Activated T-cell treated with anti-CD3 and anti-CD28 coated beads, Interleukin-2, amount 50 U/mL, for 72 hours (primary cell): ENCODE measurements at regions not wholly inside any gene's neighbourhood (a gene's known extent, or its start where the extent isn't known, plus 50 kb on each side); places are given as distances from the start of the nearest gene placed in this dataset.

Experiments
- ATAC-seq, 2 donors: fragments of 150-1000 bp; cut with Tn5 transposase; replicated peaks in 1 of 2; 2 replicates each; pipeline ENCODE4 v1.10.0; 2021; ENCODE audit warnings: moderate library complexity in 2 of 2, mild to moderate bottlenecking in 1 of 2
- DNase-seq, 2 donors: peaks; one replicate each; pipeline ENCODE4 v3.0.0; 2021 to 2022; ENCODE audit warnings: mixed read lengths in 1 of 2
- H3K27ac Mint-ChIP-seq: one replicate; pipeline ENCODE4 v1.8.0; 2022; ENCODE audit warnings: mild to moderate bottlenecking, moderate library complexity, mixed read lengths
- H3K27me3 Mint-ChIP-seq: one replicate; pipeline ENCODE4 v1.8.0; 2022; ENCODE audit warnings: low read depth, mixed read lengths
- H3K36me3 Mint-ChIP-seq, 2 donors: one replicate each; pipeline ENCODE4 v1.8.0; 2022; ENCODE audit warnings: mixed read lengths in 2 of 2, mild to moderate bottlenecking in 1 of 2; ENCODE audit not compliant: insufficient read depth in 2 of 2
- H3K4me1 Mint-ChIP-seq: one replicate; pipeline ENCODE4 v1.8.0; 2022; ENCODE audit warnings: low read depth, mixed read lengths
- H3K4me3 Mint-ChIP-seq, 2 donors: one replicate each; pipeline ENCODE4 v1.8.0; 2022; ENCODE audit warnings: mild to moderate bottlenecking in 2 of 2, mixed read lengths in 2 of 2, moderate library complexity in 2 of 2
- H3K9me3 Mint-ChIP-seq, 2 donors: one replicate each; pipeline ENCODE4 v1.8.0; 2022; ENCODE audit warnings: mixed read lengths in 2 of 2

DNA sequence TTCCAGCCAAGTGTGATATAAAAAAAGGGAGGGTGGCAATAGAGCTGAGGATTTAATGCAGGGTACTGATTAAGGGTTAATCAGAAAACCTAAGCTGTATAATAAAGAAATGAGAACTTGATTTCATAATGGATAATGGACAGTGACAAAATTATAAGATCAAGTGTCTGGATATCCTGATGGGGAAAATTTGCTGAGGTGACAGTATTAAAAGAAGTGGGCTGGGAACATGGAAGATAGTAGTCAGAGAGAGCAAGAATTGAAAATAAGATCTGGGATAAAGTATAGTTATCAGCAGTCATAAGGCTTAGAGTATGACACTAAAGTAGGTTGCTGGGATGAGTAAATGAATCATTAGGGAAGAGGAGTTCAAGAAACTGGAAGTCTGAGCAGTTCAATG lies 627.3 kb upstream of the RGS18 start:
- no peak for DNase-seq
- no peaks in the 10 kb centered on the region for H3K27me3 Mint-ChIP-seq
- peaks cover 11 to 12% of the 10 kb centered on the region in 2 donors for H3K9me3 Mint-ChIP-seq
- no peaks in the 10 kb centered on the region for H3K4me1 Mint-ChIP-seq
- no peak overlapping the region for H3K4me3 Mint-ChIP-seq
- no peak overlapping the region for H3K27ac Mint-ChIP-seq
- no peak for ATAC-seq
- peaks cover 0 to 2% of the 10 kb centered on the region in 2 donors for H3K36me3 Mint-ChIP-seq

DNA sequence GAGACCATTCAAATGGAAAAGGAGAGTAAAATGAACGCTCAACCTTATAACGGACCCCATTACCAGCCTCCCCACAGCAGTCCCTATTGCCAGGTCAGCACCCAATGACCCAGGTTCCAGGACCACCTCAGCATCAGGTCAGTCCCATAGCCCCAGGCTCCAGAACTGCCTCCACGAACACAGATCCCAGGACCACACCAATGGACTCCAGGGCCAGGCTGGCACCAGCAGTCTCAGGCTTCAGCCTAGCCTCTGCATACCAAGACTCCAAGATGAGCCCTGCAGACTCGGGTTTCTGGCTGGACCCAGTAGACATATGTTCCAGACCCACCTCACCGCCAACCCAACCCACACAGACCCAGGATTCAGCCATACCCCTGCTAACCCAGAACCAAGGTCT lies 625.0 kb upstream of the RGS18 start:
- Mint-ChIP-seq H3K27ac (no peak overlapping the region), H3K36me3 (no peaks in the 10 kb centered on the region), H3K4me3 (no peak overlapping the region), H3K27me3 (no peaks in the 10 kb centered on the region), H3K9me3 (peaks cover 10 to 14% of the 10 kb centered on the region in 2 donors), H3K4me1 (no peaks in the 10 kb centered on the region)
- ATAC-seq: no peak
- no peak for DNase-seq

DNA sequence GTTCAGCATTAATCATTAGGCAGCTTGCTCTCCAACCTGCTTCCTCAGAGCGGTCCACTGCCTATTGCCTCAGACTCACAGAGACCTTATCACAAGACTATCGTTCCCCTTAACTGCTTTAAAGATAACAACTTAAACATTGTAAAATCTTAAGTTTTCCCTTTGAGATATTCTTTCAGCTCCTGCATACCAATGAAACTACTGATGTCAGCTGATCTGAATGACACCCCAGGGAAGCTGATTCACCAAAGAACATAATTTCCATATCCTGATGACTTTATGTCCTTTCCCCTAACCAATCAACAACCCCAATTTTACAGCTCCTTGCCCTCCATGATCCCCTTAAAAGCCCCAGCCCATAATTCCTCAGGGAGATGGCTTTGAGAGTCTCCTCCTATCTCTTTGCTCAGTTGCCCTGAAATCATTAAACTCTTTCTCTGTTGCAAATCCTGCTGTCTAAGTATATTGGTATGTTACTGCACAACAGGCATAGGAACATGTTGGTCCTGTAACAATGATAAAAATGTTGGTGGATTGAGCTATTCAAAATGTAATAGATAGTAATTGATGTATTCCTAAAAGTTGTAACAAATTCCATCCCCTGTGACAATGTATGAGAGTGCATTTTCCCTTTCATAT lies 621.4 kb upstream of the RGS18 start:
- Mint-ChIP-seq H3K27me3 (no peaks in the 10 kb centered on the region), H3K27ac (no peak overlapping the region), H3K9me3 (peaks cover 6 to 10% of the 10 kb centered on the region in 2 donors), H3K36me3 (no peaks in the 10 kb centered on the region), H3K4me3 (no peak overlapping the region), H3K4me1 (no peaks in the 10 kb centered on the region)
- ATAC-seq: no peak
- no peak for DNase-seq

DNA sequence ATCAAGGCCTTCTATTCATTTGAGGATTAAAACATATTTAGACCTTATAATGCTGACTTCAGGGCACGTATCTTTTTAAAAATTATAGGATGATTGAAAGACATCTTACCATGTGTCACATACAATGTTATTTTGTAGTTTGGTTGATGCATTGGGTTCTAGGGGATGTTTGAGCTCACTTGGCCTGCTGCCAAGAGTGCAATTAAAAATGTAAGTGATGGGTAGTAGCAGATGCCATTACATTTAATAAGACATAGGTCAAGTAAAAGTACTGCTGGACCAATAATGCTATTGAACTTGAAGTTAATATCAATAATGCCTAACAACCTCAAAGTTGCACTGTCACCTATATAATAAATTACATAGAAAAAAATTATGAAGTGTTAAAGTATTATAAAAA lies 616.5 kb upstream of the RGS18 start:
- no peak overlapping the region for H3K4me3 Mint-ChIP-seq
- no peaks in the 10 kb centered on the region for H3K4me1 Mint-ChIP-seq
- peaks cover 5 to 10% of the 10 kb centered on the region in 2 donors for H3K9me3 Mint-ChIP-seq
- DNase-seq: no peak
- no peaks in the 10 kb centered on the region for H3K36me3 Mint-ChIP-seq
- no peaks in the 10 kb centered on the region for H3K27me3 Mint-ChIP-seq
- H3K27ac Mint-ChIP-seq: no peak overlapping the region
- no peak for ATAC-seq

DNA sequence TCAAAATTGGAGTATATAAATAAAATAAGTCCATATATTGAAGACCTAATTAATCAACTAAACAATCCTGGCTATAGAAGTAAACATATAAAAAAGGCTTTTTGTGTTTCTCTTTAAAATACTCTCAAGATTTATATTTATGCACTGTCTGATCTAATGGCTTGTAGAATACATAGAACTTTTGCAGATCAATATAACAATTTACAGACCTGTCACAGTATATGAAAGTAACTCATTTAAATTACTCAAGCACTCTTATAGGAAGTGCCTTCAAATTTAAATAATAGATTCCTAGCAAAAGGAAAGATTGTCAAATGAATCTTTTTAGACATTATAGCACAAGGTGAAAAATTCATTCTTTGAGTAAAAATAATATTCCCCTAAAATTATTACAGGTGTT lies 615.8 kb upstream of the RGS18 start:
- Mint-ChIP-seq H3K4me3 (no peak overlapping the region), H3K27ac (no peak overlapping the region), H3K36me3 (no peaks in the 10 kb centered on the region), H3K9me3 (peaks cover 2 to 6% of the 10 kb centered on the region in 2 donors), H3K27me3 (no peaks in the 10 kb centered on the region), H3K4me1 (no peaks in the 10 kb centered on the region)
- DNase-seq: no peak
- no peak for ATAC-seq

DNA sequence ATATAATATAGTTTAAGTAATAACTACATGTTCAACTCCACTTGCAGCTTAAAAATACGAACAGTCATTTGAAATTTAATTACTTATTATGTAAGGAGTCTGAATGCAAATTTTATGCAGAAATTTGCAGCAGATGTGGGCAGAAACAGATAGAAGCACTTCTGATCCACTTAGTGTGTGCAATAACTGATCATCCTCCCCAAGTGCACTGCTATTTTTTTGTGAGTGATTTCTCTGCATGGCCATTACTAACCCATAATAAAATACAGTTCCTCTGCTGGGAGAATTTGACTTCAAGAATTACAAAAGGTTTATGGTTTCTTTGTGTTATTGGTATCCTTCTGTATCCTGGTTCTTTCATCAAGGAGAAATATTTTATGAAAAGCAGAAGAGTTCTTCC lies 611.5 kb upstream of the RGS18 start:
- Mint-ChIP-seq H3K4me3 (no peak overlapping the region), H3K9me3 (peaks cover 2 to 6% of the 10 kb centered on the region in 2 donors), H3K4me1 (no peaks in the 10 kb centered on the region), H3K27ac (no peak overlapping the region), H3K27me3 (no peaks in the 10 kb centered on the region), H3K36me3 (no peaks in the 10 kb centered on the region)
- DNase-seq: no peak
- ATAC-seq: no peak

DNA sequence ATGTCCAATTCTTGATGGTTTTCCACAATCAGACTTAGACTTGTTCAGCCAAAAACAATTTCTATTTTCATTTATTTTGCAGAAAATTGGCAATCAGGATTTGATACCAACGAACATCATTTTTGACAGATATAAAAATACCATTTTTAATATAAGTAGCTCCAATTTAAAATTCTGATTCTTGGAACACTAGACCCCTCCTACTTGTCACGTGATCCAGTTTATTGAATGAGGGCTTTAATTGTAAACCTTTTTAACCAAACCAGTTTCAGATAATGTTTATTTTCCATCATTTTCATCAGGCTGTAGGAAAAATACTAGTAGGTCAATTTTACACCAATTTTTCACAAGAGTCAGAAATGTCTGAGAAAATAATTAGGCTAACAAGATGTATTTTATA lies 607.2 kb upstream of the RGS18 start:
- H3K4me3 Mint-ChIP-seq: no peak overlapping the region
- DNase-seq: no peak
- no peaks in the 10 kb centered on the region for H3K4me1 Mint-ChIP-seq
- no peaks in the 10 kb centered on the region for H3K27me3 Mint-ChIP-seq
- no peaks in the 10 kb centered on the region for H3K36me3 Mint-ChIP-seq
- H3K9me3 Mint-ChIP-seq: peaks cover 0 to 6% of the 10 kb centered on the region in 2 donors
- no peak for ATAC-seq
- no peak overlapping the region for H3K27ac Mint-ChIP-seq

DNA sequence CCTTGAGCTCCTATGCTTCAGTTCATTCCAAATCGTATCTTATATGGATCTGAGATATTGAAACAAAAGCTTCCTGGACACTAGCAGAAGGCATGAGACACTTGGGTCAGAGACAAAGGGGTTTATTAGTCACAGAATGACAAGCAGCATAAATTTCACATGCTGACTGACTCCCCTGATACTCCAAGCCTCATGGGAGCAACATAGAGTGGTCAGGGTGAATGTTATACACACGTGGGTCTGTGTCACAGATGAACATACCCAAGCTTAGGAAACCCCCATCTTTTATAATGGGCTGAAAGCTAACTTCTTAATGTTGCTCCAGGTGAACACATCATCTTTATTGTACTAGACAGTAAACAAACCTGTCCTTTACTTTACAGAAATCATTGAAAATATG lies 599.9 kb upstream of the RGS18 start:
- H3K4me3 Mint-ChIP-seq: no peak overlapping the region
- DNase-seq: no peak
- no peaks in the 10 kb centered on the region for H3K36me3 Mint-ChIP-seq

DNA sequence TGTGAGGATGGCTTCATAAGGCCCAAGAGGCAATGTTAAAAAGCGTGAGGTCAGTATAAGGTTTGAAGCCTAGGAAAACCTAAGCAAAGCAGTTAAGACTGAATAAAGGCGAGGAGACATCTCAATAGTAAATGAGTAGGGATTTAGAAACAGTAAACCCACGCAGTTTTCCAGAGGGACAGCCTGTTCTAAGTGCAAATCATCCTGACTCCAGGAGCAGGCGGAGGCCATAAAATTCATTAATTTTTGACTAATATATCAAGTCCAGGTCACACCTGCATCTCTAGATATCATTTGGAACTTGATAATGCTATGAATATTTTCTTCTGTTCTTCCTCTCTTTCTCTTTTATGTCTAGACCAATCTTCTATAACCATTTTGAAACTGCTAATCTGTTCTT lies 597.0 kb upstream of the RGS18 start:
- Mint-ChIP-seq H3K27me3 (no peaks in the 10 kb centered on the region), H3K27ac (no peak overlapping the region), H3K4me3 (no peak overlapping the region), H3K4me1 (no peaks in the 10 kb centered on the region), H3K36me3 (no peaks in the 10 kb centered on the region), H3K9me3 (peaks cover 2 to 6% of the 10 kb centered on the region in 2 donors)
- no peak for ATAC-seq
- DNase-seq: no peak

More for the DNA sequence above, 599.9 kb upstream of the RGS18 start:
- peaks cover 2 to 4% of the 10 kb centered on the region in 2 donors for H3K9me3 Mint-ChIP-seq
- ATAC-seq: no peak
- no peak overlapping the region for H3K27ac Mint-ChIP-seq
- no peaks in the 10 kb centered on the region for H3K4me1 Mint-ChIP-seq
- H3K27me3 Mint-ChIP-seq: no peaks in the 10 kb centered on the region

DNA sequence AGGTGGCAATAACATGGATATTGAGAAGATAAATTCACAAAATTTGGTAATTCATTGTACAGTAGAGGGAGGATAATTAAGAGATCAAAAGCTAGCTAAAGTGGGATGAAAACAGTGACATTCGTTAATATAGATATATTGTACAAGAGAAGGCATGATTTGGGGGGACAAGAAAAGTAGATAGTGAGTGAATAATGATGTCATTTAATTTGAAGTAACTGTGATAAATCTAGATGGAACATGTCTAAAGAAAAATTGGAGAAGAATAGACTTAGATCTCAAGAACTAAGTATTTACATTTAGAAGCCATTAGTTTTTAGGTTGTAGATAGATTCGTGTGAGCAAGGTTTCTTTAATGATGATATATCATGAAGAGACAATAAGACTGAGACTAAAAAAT lies 594.0 kb upstream of the RGS18 start:
- Mint-ChIP-seq H3K9me3 (peaks cover 0 to 6% of the 10 kb centered on the region in 2 donors), H3K4me1 (no peaks in the 10 kb centered on the region), H3K27ac (peak overlapping the region; percentile 41), H3K27me3 (no peaks in the 10 kb centered on the region), H3K36me3 (no peaks in the 10 kb centered on the region), H3K4me3 (no peak overlapping the region)
- DNase-seq: no peak
- ATAC-seq: no peak

DNA sequence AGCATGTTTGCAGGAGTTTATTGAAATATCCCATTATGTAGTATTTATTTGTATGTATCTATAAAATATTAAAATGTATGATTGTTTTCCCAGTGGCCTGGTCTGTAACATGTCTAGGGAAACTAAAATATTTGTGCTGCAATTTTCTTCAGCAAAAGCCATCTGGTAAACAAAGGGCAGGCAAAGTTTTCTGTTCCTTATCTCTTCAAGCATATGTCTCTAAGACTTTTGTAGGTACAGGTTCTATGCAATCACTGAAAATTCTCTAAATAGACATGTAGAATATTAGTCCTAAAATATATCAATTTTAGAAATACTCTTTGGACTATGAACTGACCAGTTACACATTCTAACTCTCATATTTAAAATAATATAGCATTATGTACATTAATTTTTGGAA lies 585.8 kb upstream of the RGS18 start:
- ATAC-seq (no peak), DNase-seq (no peak)
- Mint-ChIP-seq H3K27ac (no peak overlapping the region), H3K4me1 (no peaks in the 10 kb centered on the region), H3K27me3 (no peaks in the 10 kb centered on the region), H3K36me3 (no peaks in the 10 kb centered on the region), H3K4me3 (no peak overlapping the region), H3K9me3 (peaks cover 0 to 10% of the 10 kb centered on the region in 2 donors)

DNA sequence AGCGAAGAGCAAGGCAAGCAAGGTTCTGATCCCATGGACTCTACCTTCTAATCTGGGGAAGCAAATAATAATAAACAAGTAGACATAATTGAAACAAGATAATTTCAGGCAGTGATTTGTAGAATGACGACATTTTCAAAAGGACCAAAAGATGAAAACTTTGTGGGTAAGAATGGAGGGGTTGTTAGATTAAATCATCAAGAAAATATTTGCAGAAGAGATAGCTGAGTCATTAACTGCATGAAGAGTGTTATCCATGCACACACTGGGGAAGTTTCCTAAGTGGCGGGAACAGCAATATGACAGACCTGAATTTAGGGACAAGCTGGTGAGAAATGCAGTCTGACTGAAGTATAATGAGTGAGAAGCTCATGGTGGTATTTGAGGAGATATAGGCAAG lies 583.1 kb upstream of the RGS18 start:
- no peak for ATAC-seq
- Mint-ChIP-seq H3K4me3 (no peak overlapping the region), H3K27ac (no peak overlapping the region), H3K36me3 (no peaks in the 10 kb centered on the region), H3K9me3 (peaks cover 0 to 14% of the 10 kb centered on the region in 2 donors), H3K4me1 (no peaks in the 10 kb centered on the region), H3K27me3 (no peaks in the 10 kb centered on the region)
- DNase-seq: no peak

DNA sequence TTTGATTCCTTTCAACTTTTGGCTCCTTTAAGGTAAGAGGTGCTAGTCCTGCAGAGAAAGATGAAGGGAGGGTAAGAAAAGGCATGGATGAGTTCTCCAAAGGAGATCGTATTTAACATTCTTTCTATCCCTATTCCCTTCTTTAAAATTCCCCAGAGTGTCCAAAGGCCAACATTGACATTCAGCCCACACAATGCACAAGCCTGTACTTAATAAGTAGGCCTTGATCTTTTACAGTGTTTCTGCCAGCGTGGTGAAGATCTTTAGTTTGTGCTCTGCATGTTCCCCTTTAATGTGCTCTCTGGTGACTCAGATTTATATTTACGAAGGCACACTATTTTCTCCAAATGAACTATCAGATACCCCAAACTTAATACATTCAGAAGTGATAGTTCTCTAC lies 582.5 kb upstream of the RGS18 start:
- Mint-ChIP-seq H3K9me3 (peaks cover 3 to 17% of the 10 kb centered on the region in 2 donors), H3K27ac (no peak overlapping the region), H3K4me1 (no peaks in the 10 kb centered on the region), H3K4me3 (no peak overlapping the region), H3K36me3 (no peaks in the 10 kb centered on the region), H3K27me3 (no peaks in the 10 kb centered on the region)
- ATAC-seq: no peak
- no peak for DNase-seq

DNA sequence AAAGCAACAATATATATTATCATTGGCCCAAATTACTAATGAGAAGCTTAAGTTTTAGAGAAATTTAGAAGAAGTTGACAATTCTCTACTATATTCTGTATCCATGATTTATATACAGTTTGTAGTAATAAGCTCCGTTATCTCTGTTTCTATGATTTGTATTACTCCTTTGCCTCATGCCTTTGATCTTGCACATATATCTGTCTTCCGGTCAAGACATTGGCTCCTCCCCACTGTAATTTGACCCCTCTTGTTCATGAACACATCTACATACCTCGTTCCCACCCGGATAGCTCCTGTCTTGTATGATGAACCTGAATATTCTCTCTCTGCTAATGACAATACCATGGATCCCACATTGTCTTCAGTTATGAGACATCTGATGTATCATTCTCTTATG lies 581.0 kb upstream of the RGS18 start:
- ATAC-seq (no peak), DNase-seq (no peak)
- H3K4me3 Mint-ChIP-seq: no peak overlapping the region
- no peaks in the 10 kb centered on the region for H3K4me1 Mint-ChIP-seq
- no peaks in the 10 kb centered on the region for H3K27me3 Mint-ChIP-seq
- H3K36me3 Mint-ChIP-seq: no peaks in the 10 kb centered on the region
- H3K9me3 Mint-ChIP-seq: peaks cover 3 to 18% of the 10 kb centered on the region in 2 donors
- H3K27ac Mint-ChIP-seq: no peak overlapping the region
